DND-41 (cell line): ENCODE measurements at regions not wholly inside any gene's neighbourhood (a gene's known extent, or its start where the extent isn't known, plus 50 kb on each side); places are given as distances from the start of the nearest gene placed in this dataset.

Source experiments
- EZH2 ChIP-seq: IDR thresholded peaks from 3 replicates; pipeline ENCODE4 v1.6.1; 2012; ENCODE audit warnings: borderline replicate concordance, low read depth, mild to moderate bottlenecking, moderate library complexity, low read length, inconsistent platforms; ENCODE audit not compliant: severe bottlenecking
- TF ChIP-seq, protein P1 (sequence below): IDR thresholded peaks from 2 replicates; pipeline ENCODE4 v1.5.1; 2012; ENCODE audit warnings: borderline replicate concordance, low read length, moderate library complexity, mild to moderate bottlenecking; ENCODE audit not compliant: poor library complexity, severe bottlenecking; ENCODE audit errors: extremely low read depth

DNA sequence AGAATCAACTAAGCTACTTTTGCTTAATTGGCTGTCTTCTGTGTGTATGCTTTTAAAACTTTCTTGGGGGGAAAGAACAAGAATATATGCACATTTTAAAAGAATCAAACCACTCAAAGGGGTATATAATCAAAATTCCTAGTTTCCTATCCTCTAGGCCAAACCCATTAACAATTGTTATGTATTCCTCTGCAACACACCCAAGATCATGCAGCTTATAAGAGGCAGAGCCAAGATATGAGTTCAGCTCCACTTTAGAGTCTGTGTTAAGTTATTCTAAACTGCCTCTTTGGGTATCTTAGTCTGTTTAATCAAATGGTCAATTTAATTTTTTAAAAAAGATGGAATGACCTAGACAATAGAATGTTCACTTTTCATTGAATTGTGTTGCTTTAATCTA is 326.1 kb upstream of the IL12A start:
- TF ChIP-seq, protein P1, sequence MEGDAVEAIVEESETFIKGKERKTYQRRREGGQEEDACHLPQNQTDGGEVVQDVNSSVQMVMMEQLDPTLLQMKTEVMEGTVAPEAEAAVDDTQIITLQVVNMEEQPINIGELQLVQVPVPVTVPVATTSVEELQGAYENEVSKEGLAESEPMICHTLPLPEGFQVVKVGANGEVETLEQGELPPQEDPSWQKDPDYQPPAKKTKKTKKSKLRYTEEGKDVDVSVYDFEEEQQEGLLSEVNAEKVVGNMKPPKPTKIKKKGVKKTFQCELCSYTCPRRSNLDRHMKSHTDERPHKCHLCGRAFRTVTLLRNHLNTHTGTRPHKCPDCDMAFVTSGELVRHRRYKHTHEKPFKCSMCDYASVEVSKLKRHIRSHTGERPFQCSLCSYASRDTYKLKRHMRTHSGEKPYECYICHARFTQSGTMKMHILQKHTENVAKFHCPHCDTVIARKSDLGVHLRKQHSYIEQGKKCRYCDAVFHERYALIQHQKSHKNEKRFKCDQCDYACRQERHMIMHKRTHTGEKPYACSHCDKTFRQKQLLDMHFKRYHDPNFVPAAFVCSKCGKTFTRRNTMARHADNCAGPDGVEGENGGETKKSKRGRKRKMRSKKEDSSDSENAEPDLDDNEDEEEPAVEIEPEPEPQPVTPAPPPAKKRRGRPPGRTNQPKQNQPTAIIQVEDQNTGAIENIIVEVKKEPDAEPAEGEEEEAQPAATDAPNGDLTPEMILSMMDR: no peak
- no peak for TF ChIP-seq EZH2
